Breast epithelium (tissue), 4 donors: ENCODE measurements at regions not wholly inside any gene's neighbourhood (a gene's known extent, or its start where the extent isn't known, plus 50 kb on each side); places are given as distances from the start of the nearest gene placed in this dataset.

Source experiments
- DNase-seq, 2 donors: peaks; one replicate each; pipeline ENCODE4 v3.0.0-alpha.2; 2019; ENCODE audit warnings: low spot score in 2 of 2
- H3K27ac ChIP-seq, 2 donors: fragments of 200-600 bp; sonication (generic) in 1 of 2; one replicate each; pipeline ENCODE4 v1.5.1; 2016 to 2019; ENCODE audit warnings: mild to moderate bottlenecking in 1 of 2
- H3K27me3 ChIP-seq, 2 donors: fragments of 200-600 bp; sonication (generic) in 1 of 2; one replicate each; pipeline versions ENCODE4 v1.5.1 to v1.6.0; 2017 to 2019; ENCODE audit warnings: control low read depth in 1 of 2, mild to moderate bottlenecking in 1 of 2
- H3K36me3 ChIP-seq: fragments of 200-600 bp; one replicate; pipeline ENCODE4 v1.5.1; 2019
- H3K4me1 ChIP-seq, 2 donors: fragments of 200-600 bp; sonication (generic); one replicate each; pipeline ENCODE4 v1.5.1; 2016 to 2019; ENCODE audit warnings: control low read depth in 1 of 2
- H3K4me3 ChIP-seq, 3 donors: fragments of 200-600 bp; sonication (generic); 1 replicate in 2 of 3; 2 replicates in 1 of 3; pipeline ENCODE4 v1.5.1; 2016 to 2019; ENCODE audit warnings: mild to moderate bottlenecking in 3 of 3, moderate library complexity in 2 of 3
- H3K9me3 ChIP-seq, 2 donors: fragments of 200-600 bp; sonication (generic) in 1 of 2; one replicate each; pipeline ENCODE4 v1.5.1; 2016 to 2019; ENCODE audit warnings: control low read depth in 1 of 2
- POLR2A ChIP-seq: fragments of 450-650 bp; IDR thresholded peaks from one replicate; pipeline ENCODE4 v1.6.1; 2016; ENCODE audit warnings: antibody characterized with exemption, mild to moderate bottlenecking, moderate library complexity
- POLR2AphosphoS5 ChIP-seq, 3 donors: sonication (generic); formaldehyde crosslinking; IDR thresholded peaks; one replicate each; pipeline ENCODE4 v1.6.1; 2017; ENCODE audit warnings: antibody characterized with exemption in 3 of 3
- intact Hi-C: fragments of 100-400 bp; cut with DNase I; formaldehyde crosslinking; loops from one replicate; pipeline ENCODE4 v1.15.1; 2023; ENCODE audit warnings: low total_unique reads
- TF ChIP-seq, protein P1 (sequence below), 3 donors: fragments of 450-650 bp; IDR thresholded peaks; one replicate each; pipeline ENCODE4 v1.5.1; 2016 to 2017; ENCODE audit warnings: antibody characterized with exemption in 3 of 3, mild to moderate bottlenecking in 3 of 3, moderate library complexity in 3 of 3

DNA sequence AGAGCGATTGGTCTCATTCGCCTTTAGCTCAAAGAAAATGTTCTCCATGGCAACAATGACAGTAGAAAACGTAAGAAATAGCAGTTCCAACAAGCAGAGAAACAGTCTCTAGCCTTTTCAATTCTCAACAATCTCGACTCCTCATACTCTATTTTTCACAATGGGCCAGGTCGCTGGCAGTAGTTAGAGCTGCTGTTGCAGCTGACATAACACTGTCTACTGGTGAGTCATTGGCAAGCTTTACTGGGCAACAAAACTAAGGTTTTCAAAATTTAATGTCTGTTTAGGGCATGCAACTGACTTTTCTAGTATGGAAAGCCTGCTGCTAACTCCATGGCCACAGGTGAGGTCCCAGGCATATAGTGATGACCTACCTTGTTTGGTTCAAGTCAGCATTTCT is 221.1 kb upstream of the KAZN start:
- Histone ChIP-seq H3K4me3 (no peak overlapping the region), H3K27ac (no peak overlapping the region), H3K36me3 (no peaks in the 10 kb centered on the region), H3K4me1 (no peaks in the 10 kb centered on the region), H3K27me3 (no peaks in the 10 kb centered on the region), H3K9me3 (peaks cover 12 to 31% of the 10 kb centered on the region in 2 donors)
- DNase-seq, result no peak
- intact Hi-C loops, result no loop called here
- no peak for TF ChIP-seq POLR2AphosphoS5 (IDR thresholded peaks at IDR 0.05)
- no peak for TF ChIP-seq POLR2A
- TF ChIP-seq, protein P1, sequence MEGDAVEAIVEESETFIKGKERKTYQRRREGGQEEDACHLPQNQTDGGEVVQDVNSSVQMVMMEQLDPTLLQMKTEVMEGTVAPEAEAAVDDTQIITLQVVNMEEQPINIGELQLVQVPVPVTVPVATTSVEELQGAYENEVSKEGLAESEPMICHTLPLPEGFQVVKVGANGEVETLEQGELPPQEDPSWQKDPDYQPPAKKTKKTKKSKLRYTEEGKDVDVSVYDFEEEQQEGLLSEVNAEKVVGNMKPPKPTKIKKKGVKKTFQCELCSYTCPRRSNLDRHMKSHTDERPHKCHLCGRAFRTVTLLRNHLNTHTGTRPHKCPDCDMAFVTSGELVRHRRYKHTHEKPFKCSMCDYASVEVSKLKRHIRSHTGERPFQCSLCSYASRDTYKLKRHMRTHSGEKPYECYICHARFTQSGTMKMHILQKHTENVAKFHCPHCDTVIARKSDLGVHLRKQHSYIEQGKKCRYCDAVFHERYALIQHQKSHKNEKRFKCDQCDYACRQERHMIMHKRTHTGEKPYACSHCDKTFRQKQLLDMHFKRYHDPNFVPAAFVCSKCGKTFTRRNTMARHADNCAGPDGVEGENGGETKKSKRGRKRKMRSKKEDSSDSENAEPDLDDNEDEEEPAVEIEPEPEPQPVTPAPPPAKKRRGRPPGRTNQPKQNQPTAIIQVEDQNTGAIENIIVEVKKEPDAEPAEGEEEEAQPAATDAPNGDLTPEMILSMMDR (IDR thresholded peaks at IDR 0.05), result no peak

DNA sequence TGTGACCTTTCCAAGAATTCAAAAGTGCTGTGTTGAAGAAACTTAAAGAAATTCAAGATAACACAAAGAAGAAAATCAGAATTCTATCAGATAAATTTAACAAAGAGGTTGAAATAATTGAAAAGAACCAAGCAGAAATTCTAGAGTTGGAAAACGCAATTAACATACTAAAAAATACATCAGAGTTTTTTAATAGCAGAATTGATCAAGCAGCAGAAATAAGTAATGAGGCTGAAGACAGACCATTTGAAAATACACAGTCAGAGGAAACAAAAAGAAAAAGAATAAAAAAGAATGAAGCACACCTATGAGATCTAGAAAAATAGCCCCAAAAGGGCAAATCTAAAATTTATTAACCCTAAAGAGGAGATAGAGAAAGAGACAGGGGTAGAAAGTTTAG is 218.1 kb upstream of the KAZN start:
- Histone ChIP-seq H3K36me3 (no peaks in the 10 kb centered on the region), H3K9me3 (peaks cover 12 to 31% of the 10 kb centered on the region in 2 donors), H3K4me3 (no peak overlapping the region), H3K4me1 (no peaks in the 10 kb centered on the region), H3K27ac (no peak overlapping the region), H3K27me3 (no peaks in the 10 kb centered on the region)
- DNase-seq, result no peak
- intact Hi-C loops, result no loop called here
- TF ChIP-seq POLR2AphosphoS5 (IDR thresholded peaks at IDR 0.05) (no peak), POLR2A (no peak)
- TF ChIP-seq, protein P1 (IDR thresholded peaks at IDR 0.05), result no peak

DNA sequence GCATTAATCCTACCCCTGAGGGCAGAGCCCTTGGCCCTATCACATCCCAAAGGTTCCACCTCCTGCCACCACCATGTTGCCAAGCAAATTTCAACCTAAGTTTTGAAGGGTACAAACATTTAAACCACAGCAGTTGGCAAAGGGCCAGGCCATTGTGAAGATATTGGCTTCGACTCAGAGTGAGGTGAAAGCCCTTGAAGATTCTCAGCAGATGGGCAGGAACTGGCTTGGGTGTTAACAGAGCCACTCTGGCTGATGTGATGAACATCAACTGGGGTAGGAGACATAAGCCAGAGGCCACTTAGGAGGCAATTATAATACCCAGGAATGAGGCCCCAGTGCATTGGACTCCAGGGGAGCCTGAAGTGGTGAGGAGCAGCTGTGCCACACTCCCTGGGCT is 207.7 kb upstream of the KAZN start:
- Histone ChIP-seq H3K4me3 (no peak overlapping the region), H3K36me3 (no peaks in the 10 kb centered on the region), H3K27me3 (no peaks in the 10 kb centered on the region), H3K27ac (no peak overlapping the region), H3K9me3 (peaks cover 0 to 3% of the 10 kb centered on the region in 2 donors), H3K4me1 (no peaks in the 10 kb centered on the region)
- no peak for TF ChIP-seq POLR2AphosphoS5 (IDR thresholded peaks at IDR 0.05)
- TF ChIP-seq POLR2A, result no peak
- TF ChIP-seq, protein P1 (IDR thresholded peaks at IDR 0.05), result no peak
- intact Hi-C loops, result no loop called here
- no peak for DNase-seq

DNA sequence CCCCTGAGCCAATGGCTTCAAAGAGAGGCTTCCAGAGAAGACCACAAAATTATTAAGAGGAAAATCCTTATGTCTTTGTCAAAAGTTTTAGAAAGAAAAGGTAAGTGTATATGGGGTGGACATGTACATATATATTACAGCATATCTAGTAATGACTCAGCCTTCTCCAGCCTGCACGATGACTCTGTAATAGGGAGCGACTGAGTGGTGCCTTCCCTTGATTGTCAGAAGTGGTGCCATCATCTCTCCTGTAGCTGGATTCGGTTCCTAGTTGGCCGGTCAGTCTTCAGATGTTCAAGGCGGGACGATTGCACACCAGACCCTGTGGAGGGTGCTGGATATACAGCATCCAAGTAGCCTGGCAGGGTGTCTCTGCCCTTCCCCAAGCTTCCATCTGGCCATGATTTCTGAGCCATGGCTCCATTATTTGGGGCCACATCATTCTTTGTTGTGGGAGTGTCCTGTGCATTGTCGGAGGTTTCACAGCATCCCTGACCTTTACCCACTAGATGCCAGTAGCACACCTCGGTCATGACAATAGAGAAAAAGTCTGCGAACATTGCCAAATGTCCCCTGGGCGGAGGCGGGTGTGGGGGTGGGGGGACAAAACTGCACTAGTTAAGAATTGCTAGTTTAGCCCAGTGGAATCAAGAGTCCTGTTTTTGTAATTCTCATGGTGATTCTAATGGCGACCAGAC is 206.2 kb upstream of the KAZN start:
- Histone ChIP-seq H3K27ac (no peak overlapping the region), H3K9me3 (peaks cover 0 to 3% of the 10 kb centered on the region in 2 donors), H3K27me3 (no peaks in the 10 kb centered on the region), H3K36me3 (no peaks in the 10 kb centered on the region), H3K4me3 (no peak overlapping the region), H3K4me1 (no peaks in the 10 kb centered on the region)
- no peak for DNase-seq
- intact Hi-C loops, result no loop called here
- no peak for TF ChIP-seq POLR2AphosphoS5 (IDR thresholded peaks at IDR 0.05)
- TF ChIP-seq POLR2A, result no peak
- TF ChIP-seq, protein P1 (IDR thresholded peaks at IDR 0.05), result no peak

DNA sequence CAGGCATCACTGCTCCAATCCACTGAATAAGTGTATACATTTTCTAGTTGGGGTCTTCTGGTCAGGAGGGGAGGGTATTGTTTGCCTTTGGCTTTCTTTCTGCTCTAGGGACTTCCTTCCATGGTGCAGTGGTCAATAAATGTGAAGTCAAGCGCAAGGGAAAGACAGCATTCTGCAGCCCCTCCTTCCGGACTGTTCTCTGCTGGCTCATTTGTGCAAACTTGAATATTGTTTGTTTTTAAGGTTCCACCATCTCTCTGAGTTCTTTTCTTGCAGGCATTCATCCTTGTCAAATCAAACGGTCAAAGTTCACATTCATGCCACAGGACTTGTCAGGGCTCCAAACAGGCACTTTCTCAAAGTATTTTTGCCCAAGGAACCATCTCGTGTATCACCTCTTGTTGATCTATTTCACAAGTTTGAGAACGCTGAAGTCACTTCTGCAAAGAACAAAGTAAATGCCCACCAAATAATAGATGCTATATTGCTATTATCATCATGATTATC is 205.6 kb upstream of the KAZN start:
- H3K4me3 ChIP-seq, result no peak overlapping the region
- H3K9me3 ChIP-seq, result peaks cover 0 to 3% of the 10 kb centered on the region in 2 donors
- no peaks in the 10 kb centered on the region for H3K4me1 ChIP-seq
- no peaks in the 10 kb centered on the region for H3K36me3 ChIP-seq
- intact Hi-C loops, result no loop called here
- TF ChIP-seq POLR2A, result no peak
- no peak for TF ChIP-seq POLR2AphosphoS5 (IDR thresholded peaks at IDR 0.05)
- TF ChIP-seq, protein P1 (IDR thresholded peaks at IDR 0.05), result no peak
- no peak for DNase-seq
- H3K27ac ChIP-seq, result no peak overlapping the region
- no peaks in the 10 kb centered on the region for H3K27me3 ChIP-seq
